GM12874 (cell line): ENCODE measurements at regions not wholly inside any gene's neighbourhood (a gene's known extent, or its start where the extent isn't known, plus 50 kb on each side); places are given as distances from the start of the nearest gene placed in this dataset.

Source experiments
- CTCF ChIP-seq: IDR thresholded peaks from 2 replicates; pipeline ENCODE4 v1.5.1; 2011; ENCODE audit warnings: low read depth, mild to moderate bottlenecking, control low read depth, low read length, moderate library complexity; ENCODE audit not compliant: insufficient read depth

GRCh38 chr6:21323577-21323976 is 270.0 kb upstream of the SOX4 start:
- TF ChIP-seq CTCF = no peak

- no peak for TF ChIP-seq CTCF
These were observed 268.2 kb upstream of the SOX4 start for GRCh38 chr6:21325201-21325856.

GRCh38 chr6:21327326-21328112 is 266.0 kb upstream of the SOX4 start:
- TF ChIP-seq CTCF = no peak

- TF ChIP-seq CTCF = no peak
These were observed 262.3 kb upstream of the SOX4 start for GRCh38 chr6:21331235-21331634.

GRCh38 chr6:21332077-21332476 is 261.5 kb upstream of the SOX4 start:
- no peak for TF ChIP-seq CTCF

GRCh38 chr6:21332660-21333059 is 260.9 kb upstream of the SOX4 start:
- no peak for TF ChIP-seq CTCF

GRCh38 chr6:21333715-21334114 is 259.8 kb upstream of the SOX4 start:
- no peak for TF ChIP-seq CTCF
